HG02981 (cell line): ENCODE measurements at regions not wholly inside any gene's neighbourhood (a gene's known extent, or its start where the extent isn't known, plus 50 kb on each side); places are given as distances from the start of the nearest gene placed in this dataset.
"Not testable (repeated sequence)": the region's sequence is repeated elsewhere in the genome, so short reads cannot be mapped to it uniquely, and the experiment has no call there.

Experiments used
- ATAC-seq: cut with Tn5 transposase; IDR thresholded peaks from one replicate; pipeline ENCODE4 v1.9.1; 2021; ENCODE audit warnings: mild to moderate bottlenecking, moderate library complexity; ENCODE audit not compliant: unreplicated experiment

GRCh38 chr12:25859976-25860375, 98.5 kb upstream of the RASSF8 start:
- ATAC-seq: no peak

GRCh38 chr12:25861226-25861625, 97.3 kb upstream of the RASSF8 start:
- no peak for ATAC-seq

GRCh38 chr12:25864306-25865276, 93.9 kb upstream of the RASSF8 start:
- no peak for ATAC-seq

GRCh38 chr12:25866586-25867378, 91.7 kb upstream of the RASSF8 start:
- ATAC-seq: no peak

- ATAC-seq: no peak
Observed at GRCh38 chr12:25868193-25868592, 90.3 kb upstream of the RASSF8 start.

GRCh38 chr12:25872137-25872536, 86.3 kb upstream of the RASSF8 start:
- ATAC-seq: no peak

- ATAC-seq: no peak
Observed at GRCh38 chr12:25875661-25876060, 82.8 kb upstream of the RASSF8 start.

- no peak for ATAC-seq
Observed at GRCh38 chr12:25876383-25877045, 82.0 kb upstream of the RASSF8 start.

GRCh38 chr12:25877446-25877845, 81.0 kb upstream of the RASSF8 start:
- ATAC-seq: no peak

- no peak for ATAC-seq
Observed at GRCh38 chr12:25882266-25882665, 76.2 kb upstream of the RASSF8 start.

- no peak for ATAC-seq
Observed at GRCh38 chr12:25883026-25883916, 75.2 kb upstream of the RASSF8 start.

- no peak for ATAC-seq
Observed at GRCh38 chr12:25884024-25884919, 74.2 kb upstream of the RASSF8 start.

GRCh38 chr12:25884920-25885234, 73.6 kb upstream of the RASSF8 start:
- no peak for ATAC-seq

GRCh38 chr12:25886396-25886795, 72.1 kb upstream of the RASSF8 start:
- ATAC-seq: no peak

- ATAC-seq: no peak
Observed at GRCh38 chr12:25887367-25887766, 71.1 kb upstream of the RASSF8 start.

GRCh38 chr12:25889185-25889584, 69.3 kb upstream of the RASSF8 start:
- ATAC-seq: no peak

GRCh38 chr12:25891095-25891494, 67.4 kb upstream of the RASSF8 start:
- not testable (repeated sequence) for ATAC-seq

- no peak for ATAC-seq
Observed at GRCh38 chr12:25894759-25895158, 63.7 kb upstream of the RASSF8 start.

GRCh38 chr12:25896981-25897380, 61.5 kb upstream of the RASSF8 start:
- no peak for ATAC-seq
